ENCODE measurements at regions not wholly inside any gene's neighbourhood (a gene's known extent, or its start where the extent isn't known, plus 50 kb on each side); places are given as distances from the start of the nearest gene placed in this dataset.

DNA sequence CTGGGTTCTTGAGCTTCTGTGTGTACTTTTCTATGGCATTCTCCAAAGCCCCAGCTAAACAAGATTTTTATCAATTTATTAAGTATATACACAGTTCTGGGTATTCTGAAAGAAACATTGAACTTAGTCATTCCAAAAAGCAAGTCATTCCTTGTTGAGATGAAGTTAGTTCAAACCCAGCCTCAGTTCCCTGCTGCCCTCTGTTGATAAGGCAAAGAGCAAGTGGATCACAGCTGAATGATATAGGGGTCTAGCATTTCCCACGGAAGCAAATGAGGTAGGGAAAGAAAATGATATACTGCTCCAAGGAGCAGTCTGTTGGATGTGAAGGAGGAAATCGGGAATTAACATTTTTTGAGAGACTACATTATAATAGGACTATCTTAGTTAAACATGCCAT is 841.8 kb upstream of the TENM4 start:
- Histone ChIP-seq H3K36me3 (ENCODE audit: control insufficient read depth in 2 of 2, extremely low read depth in 1 of 2, insufficient read depth in 2 of 2, low read length in 2 of 2) (no peaks in the 10 kb centered on the region), H3K79me2 (ENCODE audit: control insufficient read depth, insufficient read depth, low read length) (no peaks in the 10 kb centered on the region), H3K9me3 (replicated peaks; ENCODE audit: control insufficient read depth, insufficient read depth, low read length) (no peaks in the 10 kb centered on the region), H3K27me3 (ENCODE audit: control insufficient read depth in 2 of 2, insufficient read depth in 2 of 2, low read length in 2 of 2) (no peaks in the 10 kb centered on the region), H4K20me1 (replicated peaks; ENCODE audit: control insufficient read depth, extremely low read depth, insufficient read depth, low read length) (no peaks in the 10 kb centered on the region), H3K4me1 (ENCODE audit: control insufficient read depth, extremely low read depth, insufficient read depth, low read length) (no peaks in the 10 kb centered on the region), H3K27ac (ENCODE audit: insufficient read depth, low read depth, low read length) (no peak overlapping the region), H3K9me1 (replicated peaks; ENCODE audit: control insufficient read depth, extremely low read depth, insufficient read depth, low read length) (no peaks in the 10 kb centered on the region), H2AFZ (ENCODE audit: low read depth, low read length) (no peak overlapping the region), H3K4me3 (replicated peaks in 1 of 3; ENCODE audit: insufficient read depth in 1 of 3, low read depth in 1 of 3, low read length in 3 of 3) (no peak overlapping the region), H3K9ac (replicated peaks; ENCODE audit: extremely low read depth, insufficient read depth, low read length) (no peak overlapping the region), H3K4me2 (ENCODE audit: insufficient read depth, low read length) (no peak overlapping the region)
- no peak for DNase-seq (ENCODE audit: low read depth, low spot score)
- intact Hi-C loops (cut with micrococcal nuclease) (no loop called here), dilution Hi-C loops (cut with MboI; ENCODE audit: extremely low pct_ligation_motif_present, low sequenced_read_pairs) (no loop called here)
- BruUV-seq (replicated peaks) = no TSS peak
- TF ChIP-seq POLR2A (IDR thresholded peaks at IDR 0.05; ENCODE audit: low read depth, low read length) = no peak
- ChIA-PET POLR2A (no interaction called here), CTCF (interaction anchor here (1.6 kb wide), 1 partner anchor 9 kb away, joined by 4 read pairs; no protein-coding TSS in a partner anchor)
- FAIRE-seq = peak; percentile 4

DNA sequence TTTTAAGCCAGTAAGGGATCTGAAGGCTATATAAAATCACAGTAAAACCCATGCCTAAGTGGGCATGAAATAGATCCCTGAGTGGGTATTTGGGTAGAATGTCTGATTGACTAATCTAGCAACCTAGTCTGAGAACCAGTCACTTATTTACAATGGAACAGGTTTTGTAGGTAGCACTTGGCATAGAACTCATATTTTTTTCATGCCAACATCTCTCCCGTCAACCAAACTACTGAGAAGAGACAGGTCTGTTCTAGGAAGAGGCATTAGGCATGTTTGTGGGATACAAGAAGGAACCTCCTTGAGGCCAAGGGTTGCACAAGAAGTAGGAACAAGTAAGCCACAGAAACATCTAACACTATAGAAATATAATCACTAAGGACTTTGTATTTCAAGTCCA is 840.4 kb upstream of the TENM4 start:
- no peak overlapping the region for H3K4me2 ChIP-seq (ENCODE audit: insufficient read depth, low read length)
- TF ChIP-seq, protein P1, sequence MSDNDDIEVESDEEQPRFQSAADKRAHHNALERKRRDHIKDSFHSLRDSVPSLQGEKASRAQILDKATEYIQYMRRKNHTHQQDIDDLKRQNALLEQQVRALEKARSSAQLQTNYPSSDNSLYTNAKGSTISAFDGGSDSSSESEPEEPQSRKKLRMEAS (IDR thresholded peaks at IDR 0.05; ENCODE audit: insufficient read depth, insufficient read length) = no peak
- TF ChIP-seq POLR2A (IDR thresholded peaks at IDR 0.05; ENCODE audit: low read depth, low read length) = no peak
- TF ChIP-seq, protein P2, sequence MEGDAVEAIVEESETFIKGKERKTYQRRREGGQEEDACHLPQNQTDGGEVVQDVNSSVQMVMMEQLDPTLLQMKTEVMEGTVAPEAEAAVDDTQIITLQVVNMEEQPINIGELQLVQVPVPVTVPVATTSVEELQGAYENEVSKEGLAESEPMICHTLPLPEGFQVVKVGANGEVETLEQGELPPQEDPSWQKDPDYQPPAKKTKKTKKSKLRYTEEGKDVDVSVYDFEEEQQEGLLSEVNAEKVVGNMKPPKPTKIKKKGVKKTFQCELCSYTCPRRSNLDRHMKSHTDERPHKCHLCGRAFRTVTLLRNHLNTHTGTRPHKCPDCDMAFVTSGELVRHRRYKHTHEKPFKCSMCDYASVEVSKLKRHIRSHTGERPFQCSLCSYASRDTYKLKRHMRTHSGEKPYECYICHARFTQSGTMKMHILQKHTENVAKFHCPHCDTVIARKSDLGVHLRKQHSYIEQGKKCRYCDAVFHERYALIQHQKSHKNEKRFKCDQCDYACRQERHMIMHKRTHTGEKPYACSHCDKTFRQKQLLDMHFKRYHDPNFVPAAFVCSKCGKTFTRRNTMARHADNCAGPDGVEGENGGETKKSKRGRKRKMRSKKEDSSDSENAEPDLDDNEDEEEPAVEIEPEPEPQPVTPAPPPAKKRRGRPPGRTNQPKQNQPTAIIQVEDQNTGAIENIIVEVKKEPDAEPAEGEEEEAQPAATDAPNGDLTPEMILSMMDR (IDR thresholded peaks at IDR 0.05; ENCODE audit: extremely low read depth in 1 of 2, insufficient read depth in 1 of 2, low read depth in 1 of 2, low read length in 2 of 2) = no peak
- TF ChIP-seq EZH2 (IDR thresholded peaks at IDR 0.05; ENCODE audit: borderline replicate concordance, low read depth, low read length, severe bottlenecking) = no peak
- TF ChIP-seq GATA2 (IDR thresholded peaks at IDR 0.05; ENCODE audit: insufficient read depth, insufficient read length, low read depth, low read length) = no peak
- no peak for TF ChIP-seq FOS (IDR thresholded peaks at IDR 0.05; ENCODE audit: borderline replicate concordance, insufficient read depth, low read length)
- TF ChIP-seq MYC (IDR thresholded peaks at IDR 0.05; ENCODE audit: low read depth, low read length) = no peak
- no peak for TF ChIP-seq POLR2AphosphoS5 (IDR thresholded peaks at IDR 0.05; ENCODE audit: insufficient read depth, low read depth, low read length)
- no peak for TF ChIP-seq JUN (IDR thresholded peaks at IDR 0.05; ENCODE audit: borderline replicate concordance, insufficient read depth, insufficient read length, low read depth)

More for the DNA sequence above, 840.4 kb upstream of the TENM4 start:
- H3K27ac ChIP-seq (ENCODE audit: insufficient read depth, low read depth, low read length) = no peak overlapping the region
- no peaks in the 10 kb centered on the region for H3K36me3 ChIP-seq (ENCODE audit: control insufficient read depth in 2 of 2, extremely low read depth in 1 of 2, insufficient read depth in 2 of 2, low read length in 2 of 2)
- no peaks in the 10 kb centered on the region for H3K79me2 ChIP-seq (ENCODE audit: control insufficient read depth, insufficient read depth, low read length)
- dilution Hi-C loops (cut with MboI; ENCODE audit: extremely low pct_ligation_motif_present, low sequenced_read_pairs) = no loop called here
- FAIRE-seq (no peak), DNase-seq (ENCODE audit: low read depth, low spot score) (no peak)
- intact Hi-C loops (cut with micrococcal nuclease) = no loop called here
- H3K9ac ChIP-seq (replicated peaks; ENCODE audit: extremely low read depth, insufficient read depth, low read length) = no peak overlapping the region
- CTCF ChIA-PET = no interaction called here
- no peak overlapping the region for H3K4me3 ChIP-seq (replicated peaks in 1 of 3; ENCODE audit: insufficient read depth in 1 of 3, low read depth in 1 of 3, low read length in 3 of 3)
- no TSS peak for BruUV-seq (replicated peaks)
- POLR2A ChIA-PET = no interaction called here
- H3K4me1 ChIP-seq (ENCODE audit: control insufficient read depth, extremely low read depth, insufficient read depth, low read length) = no peaks in the 10 kb centered on the region
- no peaks in the 10 kb centered on the region for H3K9me1 ChIP-seq (replicated peaks; ENCODE audit: control insufficient read depth, extremely low read depth, insufficient read depth, low read length)
- H3K9me3 ChIP-seq (replicated peaks; ENCODE audit: control insufficient read depth, insufficient read depth, low read length) = no peaks in the 10 kb centered on the region
- H2AFZ ChIP-seq (ENCODE audit: low read depth, low read length) = no peak overlapping the region
- H3K27me3 ChIP-seq (ENCODE audit: control insufficient read depth in 2 of 2, insufficient read depth in 2 of 2, low read length in 2 of 2) = no peaks in the 10 kb centered on the region
- H4K20me1 ChIP-seq (replicated peaks; ENCODE audit: control insufficient read depth, extremely low read depth, insufficient read depth, low read length) = no peaks in the 10 kb centered on the region
